Smooth muscle cell (in vitro differentiated cells): ENCODE measurements at regions not wholly inside any gene's neighbourhood (a gene's known extent, or its start where the extent isn't known, plus 50 kb on each side); places are given as distances from the start of the nearest gene placed in this dataset.

Source experiments
- DNase-seq: peaks from one replicate; lab custom pipeline; 2025; ENCODE audit not compliant: unreplicated experiment; lab: John Stamatoyannopoulos, UW
- H2AFZ ChIP-seq: fragments of 200-600 bp; sonication (generic); 2 replicates; pipeline ENCODE4 v1.6.0; 2016; ENCODE audit warnings: antibody characterized with exemption, low read depth, mild to moderate bottlenecking
- H3F3A ChIP-seq: fragments of 200-600 bp; sonication (generic); 2 replicates; pipeline ENCODE4 v1.6.0; 2017; ENCODE audit warnings: antibody characterized with exemption, low read depth
- H3K27ac ChIP-seq: fragments of 200-600 bp; sonication (generic); 2 replicates; pipeline ENCODE4 v1.5.1; 2016; ENCODE audit warnings: low read depth, mild to moderate bottlenecking
- H3K27me3 ChIP-seq: fragments of 200-600 bp; sonication (generic); 2 replicates; pipeline ENCODE4 v1.6.1; 2016; ENCODE audit warnings: low read depth, mild to moderate bottlenecking
- H3K36me3 ChIP-seq: fragments of 200-600 bp; sonication (generic); 2 replicates; pipeline ENCODE4 v1.5.1; 2016; ENCODE audit warnings: low read depth
- H3K4me1 ChIP-seq: fragments of 200-600 bp; sonication (generic); 2 replicates; pipeline ENCODE4 v1.5.1; 2016; ENCODE audit warnings: low read depth
- H3K4me2 ChIP-seq: fragments of 200-600 bp; sonication (generic); 2 replicates; pipeline ENCODE4 v1.6.0; 2016; ENCODE audit warnings: mild to moderate bottlenecking
- H3K4me3 ChIP-seq: fragments of 200-600 bp; sonication (generic); 2 replicates; pipeline ENCODE4 v1.5.1; 2016; ENCODE audit warnings: mild to moderate bottlenecking
- H3K79me2 ChIP-seq: fragments of 200-600 bp; sonication (generic); 2 replicates; pipeline ENCODE4 v1.6.0; 2016; ENCODE audit warnings: low read depth, mild to moderate bottlenecking
- H3K9ac ChIP-seq: fragments of 200-600 bp; sonication (generic); 2 replicates; pipeline ENCODE4 v1.6.0; 2016; ENCODE audit warnings: low read depth
- H3K9me3 ChIP-seq: fragments of 200-600 bp; sonication (generic); replicated peaks from 2 replicates; pipeline ENCODE4 v1.5.1; 2016; ENCODE audit warnings: low read depth
- H4K20me1 ChIP-seq: fragments of 200-600 bp; sonication (generic); 2 replicates; pipeline ENCODE4 v1.6.0; 2016; ENCODE audit warnings: low read depth
- WGBS: methylation state at CpG from one replicate; pipeline ENCODE4 v1.1.7; 2016; ENCODE audit warnings: low lambda C conversion rate; 5-methylcytosine and 5-hydroxymethylcytosine counted together
- TF ChIP-seq, protein P1 (sequence below): fragments of 200-600 bp; sonication (generic); IDR thresholded peaks from 2 replicates; pipeline ENCODE4 v1.5.1; 2017; ENCODE audit warnings: borderline replicate concordance, mild to moderate bottlenecking, antibody characterized with exemption; ENCODE audit not compliant: insufficient read depth, poor library complexity, severe bottlenecking

DNA sequence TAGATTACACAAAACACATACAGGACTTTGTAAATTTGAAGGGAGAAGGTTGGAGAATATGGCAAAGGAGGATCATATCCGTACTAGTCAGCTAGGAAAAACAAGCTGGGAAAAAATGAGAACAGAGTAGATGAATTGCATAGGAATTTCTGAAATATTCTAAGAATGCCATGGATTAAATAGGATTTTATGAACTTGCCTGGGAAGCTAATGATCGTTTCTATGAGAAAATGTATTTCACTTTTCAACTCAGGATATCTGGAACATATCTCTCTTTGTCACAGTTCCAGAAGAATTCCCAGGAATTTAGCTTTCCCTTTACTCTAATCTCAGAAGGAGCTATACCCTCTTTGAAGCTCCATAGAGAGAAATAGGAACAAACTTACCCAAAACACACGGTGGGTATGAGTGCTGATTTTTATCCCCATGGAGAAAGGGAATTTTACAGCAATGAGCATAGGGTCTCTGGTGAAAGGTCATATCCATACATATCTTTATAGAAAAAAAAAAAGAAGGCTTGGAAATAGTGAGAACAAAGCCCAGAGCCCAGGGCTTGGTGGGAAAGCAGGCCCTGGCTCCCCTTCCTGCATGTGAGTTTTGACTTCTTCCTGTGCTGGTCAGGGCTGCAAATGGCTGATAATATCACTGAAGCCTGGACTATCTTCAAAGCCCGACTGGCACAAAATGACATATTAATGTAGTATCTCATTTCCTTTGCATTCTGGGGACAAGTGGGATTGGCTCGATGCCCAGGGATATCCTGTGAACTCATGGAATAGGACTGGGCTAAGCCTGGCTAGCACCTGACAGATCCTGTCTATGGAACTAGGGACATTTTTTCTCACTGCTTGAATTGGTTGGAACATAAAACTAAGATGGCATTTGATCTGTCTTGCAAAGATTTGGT is 136.3 kb downstream of the AEBP2 start:
- Histone ChIP-seq H3K9me3 (no peaks in the 10 kb centered on the region), H3K27ac (peak overlapping the region; percentile 84)

GRCh38 chr12:19576506-19577280 is 137.4 kb downstream of the AEBP2 start:
- no peaks in the 10 kb centered on the region for H3K36me3 ChIP-seq
- H3K27ac ChIP-seq: peak overlapping the region; percentile 84
- peaks cover 10% of the 10 kb centered on the region for H3F3A ChIP-seq
- no peak overlapping the region for H3K9ac ChIP-seq
- H3K79me2 ChIP-seq: no peaks in the 10 kb centered on the region
- H3K4me1 ChIP-seq: peaks cover 8% of the 10 kb centered on the region
- DNase-seq: no peak
- WGBS: 44% methylated on average over 2 of the region's 2 CpGs
- TF ChIP-seq, protein P1, sequence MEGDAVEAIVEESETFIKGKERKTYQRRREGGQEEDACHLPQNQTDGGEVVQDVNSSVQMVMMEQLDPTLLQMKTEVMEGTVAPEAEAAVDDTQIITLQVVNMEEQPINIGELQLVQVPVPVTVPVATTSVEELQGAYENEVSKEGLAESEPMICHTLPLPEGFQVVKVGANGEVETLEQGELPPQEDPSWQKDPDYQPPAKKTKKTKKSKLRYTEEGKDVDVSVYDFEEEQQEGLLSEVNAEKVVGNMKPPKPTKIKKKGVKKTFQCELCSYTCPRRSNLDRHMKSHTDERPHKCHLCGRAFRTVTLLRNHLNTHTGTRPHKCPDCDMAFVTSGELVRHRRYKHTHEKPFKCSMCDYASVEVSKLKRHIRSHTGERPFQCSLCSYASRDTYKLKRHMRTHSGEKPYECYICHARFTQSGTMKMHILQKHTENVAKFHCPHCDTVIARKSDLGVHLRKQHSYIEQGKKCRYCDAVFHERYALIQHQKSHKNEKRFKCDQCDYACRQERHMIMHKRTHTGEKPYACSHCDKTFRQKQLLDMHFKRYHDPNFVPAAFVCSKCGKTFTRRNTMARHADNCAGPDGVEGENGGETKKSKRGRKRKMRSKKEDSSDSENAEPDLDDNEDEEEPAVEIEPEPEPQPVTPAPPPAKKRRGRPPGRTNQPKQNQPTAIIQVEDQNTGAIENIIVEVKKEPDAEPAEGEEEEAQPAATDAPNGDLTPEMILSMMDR: no peak
- no peak overlapping the region for H2AFZ ChIP-seq
- H3K4me3 ChIP-seq: no peak overlapping the region
- no peaks in the 10 kb centered on the region for H3K9me3 ChIP-seq
- peak overlapping the region; percentile 60 for H3K4me2 ChIP-seq
- no peaks in the 10 kb centered on the region for H3K27me3 ChIP-seq
- no peaks in the 10 kb centered on the region for H4K20me1 ChIP-seq

More for the DNA sequence above, 136.3 kb downstream of the AEBP2 start:
- no peak for DNase-seq
- H4K20me1 ChIP-seq: no peaks in the 10 kb centered on the region
- 22% methylated on average over 5 of the region's 5 CpGs for WGBS
- H3K4me3 ChIP-seq: no peak overlapping the region
- no peaks in the 10 kb centered on the region for H3K36me3 ChIP-seq
- no peak overlapping the region for H3K9ac ChIP-seq
- H3K4me2 ChIP-seq: peak overlapping the region; percentile 60
- peaks cover 8% of the 10 kb centered on the region for H3K4me1 ChIP-seq
- no peaks in the 10 kb centered on the region for H3K79me2 ChIP-seq
- TF ChIP-seq, protein P1: no peak
- H3K27me3 ChIP-seq: no peaks in the 10 kb centered on the region
- H2AFZ ChIP-seq: no peak overlapping the region
- peaks cover 10% of the 10 kb centered on the region for H3F3A ChIP-seq

DNA sequence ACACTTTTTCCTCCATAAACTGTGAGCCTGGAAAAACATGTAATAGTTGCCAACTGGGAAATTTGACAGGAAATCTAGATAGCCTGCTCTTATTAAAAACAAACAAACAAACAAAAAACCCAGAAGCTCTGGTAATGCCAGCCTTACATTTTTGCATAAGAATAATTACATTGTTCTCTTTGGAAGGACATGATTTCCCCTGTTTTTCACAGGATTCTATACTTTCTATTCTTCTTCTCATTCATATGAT is 137.9 kb downstream of the AEBP2 start:
- no peaks in the 10 kb centered on the region for H4K20me1 ChIP-seq
- H2AFZ ChIP-seq: no peak overlapping the region
- peaks cover 10% of the 10 kb centered on the region for H3F3A ChIP-seq
- H3K27ac ChIP-seq: peak overlapping the region; percentile 84
- no peaks in the 10 kb centered on the region for H3K79me2 ChIP-seq
- H3K27me3 ChIP-seq: no peaks in the 10 kb centered on the region
- no peak overlapping the region for H3K4me3 ChIP-seq
- DNase-seq: no peak
- peaks cover 8% of the 10 kb centered on the region for H3K4me1 ChIP-seq
- no peak overlapping the region for H3K9ac ChIP-seq
- TF ChIP-seq, protein P1: no peak
- no peak overlapping the region for H3K4me2 ChIP-seq
- H3K9me3 ChIP-seq: no peaks in the 10 kb centered on the region
- H3K36me3 ChIP-seq: no peaks in the 10 kb centered on the region
